ENCODE measurements at regions not wholly inside any gene's neighbourhood (a gene's known extent, or its start where the extent isn't known, plus 50 kb on each side); places are given as distances from the start of the nearest gene placed in this dataset.

DNA sequence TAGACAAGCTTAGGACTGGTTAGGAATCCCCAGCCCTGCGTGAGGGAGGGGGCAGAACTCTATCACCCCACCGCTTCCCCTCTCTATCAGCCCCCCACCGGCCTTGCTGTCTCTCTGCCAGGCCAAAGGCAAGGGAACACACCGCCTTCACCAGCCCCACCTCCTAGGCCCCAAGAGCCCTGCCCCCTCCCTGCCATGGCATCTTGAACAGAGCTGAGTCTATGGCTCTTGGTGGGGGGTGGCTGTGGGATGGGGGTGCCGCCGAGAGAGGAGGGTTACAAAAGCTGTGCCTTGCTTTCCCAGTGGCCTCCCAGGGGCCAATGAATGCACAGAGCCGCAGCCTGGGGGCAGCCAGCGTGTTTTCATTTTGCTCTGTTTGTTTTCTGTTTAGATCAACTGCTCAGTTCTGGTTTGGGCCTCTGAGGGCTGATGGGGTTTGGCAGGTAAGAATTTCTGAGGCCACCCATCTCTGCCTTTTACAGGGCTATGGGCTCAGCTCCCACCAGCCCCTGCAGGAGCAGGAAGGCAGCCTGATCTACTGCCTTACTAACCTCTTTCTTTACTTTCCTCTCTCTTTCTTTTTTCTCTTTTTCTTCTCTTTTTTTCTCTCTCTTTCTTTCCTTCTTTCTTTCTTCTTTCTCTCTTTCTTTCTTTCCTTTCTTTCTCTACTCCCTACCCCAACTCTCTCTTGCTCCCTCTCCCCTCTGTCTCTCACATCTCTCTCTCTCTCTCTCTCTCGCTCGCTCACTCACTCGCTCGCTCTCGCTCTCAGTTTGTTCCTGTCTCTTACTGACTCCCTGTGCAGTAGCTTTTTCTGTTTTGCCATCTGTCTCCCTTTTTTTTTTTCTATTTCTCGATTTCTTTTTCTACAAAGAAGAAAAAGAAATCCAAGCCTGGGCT is 128.3 kb downstream of the PJA1 start (continued):
- TF ChIP-seq ESRRA (IDR thresholded peaks at IDR 0.05; ENCODE audit: low read length) (no peak), CBFB (IDR thresholded peaks at IDR 0.05; ENCODE audit: low read depth) (no peak)

DNA sequence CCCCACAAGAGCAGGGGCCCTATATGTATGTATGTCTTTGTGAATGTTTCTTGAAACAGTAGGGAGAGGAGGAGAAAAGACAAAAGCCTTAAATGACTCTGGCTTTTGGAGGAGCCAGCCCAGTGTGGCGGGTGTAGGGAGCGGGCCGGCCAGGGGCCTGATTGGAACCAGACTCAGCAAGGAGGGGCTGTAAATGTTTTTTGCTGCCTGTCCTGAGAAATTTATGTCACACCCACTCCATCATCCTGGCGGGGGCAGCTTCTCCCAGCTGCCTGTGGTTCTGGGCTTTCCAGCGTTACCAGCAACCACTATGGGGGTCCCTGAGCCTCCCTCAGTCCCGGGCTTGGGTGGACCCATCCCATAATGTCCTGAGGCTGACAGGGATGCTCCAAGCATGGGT is 130.8 kb downstream of the PJA1 start:
- no peaks in the 10 kb centered on the region for H3K9me3 ChIP-seq (replicated peaks; ENCODE audit: control insufficient read depth, insufficient read depth, low read length)
- no peak overlapping the region for H3K9ac ChIP-seq (ENCODE audit: control insufficient read depth, insufficient read depth, low read length)
- in situ Hi-C loops (cut with MboI) = no loop called here
- no peak overlapping the region for H3K4me3 ChIP-seq
- no peaks in the 10 kb centered on the region; a peak in 1 of 4 replicates for H3K27me3 ChIP-seq (replicated peaks in 1 of 2; ENCODE audit: control insufficient read depth in 2 of 2, insufficient read depth in 2 of 2, low read length in 1 of 2)
- ATAC-seq = no peak
- BruUV-seq (replicated peaks) = no TSS peak
- no peak overlapping the region for H2AFZ ChIP-seq (ENCODE audit: control insufficient read depth, low read depth, low read length)
- no peaks in the 10 kb centered on the region for H3K79me2 ChIP-seq (ENCODE audit: control insufficient read depth, insufficient read depth, low read length)
- CTCF ChIA-PET = no interaction called here
- RAD21 ChIA-PET (ENCODE audit: unreplicated experiment) = no interaction called here
- 41% methylated on average over 6 of the region's 6 CpGs for WGBS (ENCODE audit: insufficient coverage, insufficient replicate concordance, low lambda C conversion rate, missing lambda C conversion rate)
- SMC1A ChIA-PET (ENCODE audit: uncharacterized antibody, unreplicated experiment) = no interaction called here
- H3K4me1 ChIP-seq (ENCODE audit: control insufficient read depth, insufficient read depth, low read length) = no peaks in the 10 kb centered on the region
- no peak overlapping the region for H3K27ac ChIP-seq (ENCODE audit: control insufficient read depth, insufficient read depth)
- TF ChIP-seq EED (IDR thresholded peaks at IDR 0.05; ENCODE audit: low read depth) (no peak), KLF5 (IDR thresholded peaks at IDR 0.05; ENCODE audit: partially characterized antibody) (no peak)
- TF ChIP-seq, protein P1, sequence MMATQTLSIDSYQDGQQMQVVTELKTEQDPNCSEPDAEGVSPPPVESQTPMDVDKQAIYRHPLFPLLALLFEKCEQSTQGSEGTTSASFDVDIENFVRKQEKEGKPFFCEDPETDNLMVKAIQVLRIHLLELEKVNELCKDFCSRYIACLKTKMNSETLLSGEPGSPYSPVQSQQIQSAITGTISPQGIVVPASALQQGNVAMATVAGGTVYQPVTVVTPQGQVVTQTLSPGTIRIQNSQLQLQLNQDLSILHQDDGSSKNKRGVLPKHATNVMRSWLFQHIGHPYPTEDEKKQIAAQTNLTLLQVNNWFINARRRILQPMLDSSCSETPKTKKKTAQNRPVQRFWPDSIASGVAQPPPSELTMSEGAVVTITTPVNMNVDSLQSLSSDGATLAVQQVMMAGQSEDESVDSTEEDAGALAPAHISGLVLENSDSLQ (IDR thresholded peaks at IDR 0.05) = no peak
- TF ChIP-seq, protein P2, sequence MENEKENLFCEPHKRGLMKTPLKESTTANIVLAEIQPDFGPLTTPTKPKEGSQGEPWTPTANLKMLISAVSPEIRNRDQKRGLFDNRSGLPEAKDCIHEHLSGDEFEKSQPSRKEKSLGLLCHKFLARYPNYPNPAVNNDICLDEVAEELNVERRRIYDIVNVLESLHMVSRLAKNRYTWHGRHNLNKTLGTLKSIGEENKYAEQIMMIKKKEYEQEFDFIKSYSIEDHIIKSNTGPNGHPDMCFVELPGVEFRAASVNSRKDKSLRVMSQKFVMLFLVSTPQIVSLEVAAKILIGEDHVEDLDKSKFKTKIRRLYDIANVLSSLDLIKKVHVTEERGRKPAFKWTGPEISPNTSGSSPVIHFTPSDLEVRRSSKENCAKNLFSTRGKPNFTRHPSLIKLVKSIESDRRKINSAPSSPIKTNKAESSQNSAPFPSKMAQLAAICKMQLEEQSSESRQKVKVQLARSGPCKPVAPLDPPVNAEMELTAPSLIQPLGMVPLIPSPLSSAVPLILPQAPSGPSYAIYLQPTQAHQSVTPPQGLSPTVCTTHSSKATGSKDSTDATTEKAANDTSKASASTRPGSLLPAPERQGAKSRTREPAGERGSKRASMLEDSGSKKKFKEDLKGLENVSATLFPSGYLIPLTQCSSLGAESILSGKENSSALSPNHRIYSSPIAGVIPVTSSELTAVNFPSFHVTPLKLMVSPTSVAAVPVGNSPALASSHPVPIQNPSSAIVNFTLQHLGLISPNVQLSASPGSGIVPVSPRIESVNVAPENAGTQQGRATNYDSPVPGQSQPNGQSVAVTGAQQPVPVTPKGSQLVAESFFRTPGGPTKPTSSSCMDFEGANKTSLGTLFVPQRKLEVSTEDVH (IDR thresholded peaks at IDR 0.05; ENCODE audit: low read depth, partially characterized antibody) = no peak
- no peaks in the 10 kb centered on the region for H3K36me3 ChIP-seq (ENCODE audit: control insufficient read depth in 2 of 2, insufficient read depth in 2 of 2, low read length in 1 of 2)
- H3K4me2 ChIP-seq (ENCODE audit: control insufficient read depth, insufficient read depth) = no peak overlapping the region
- H4K20me1 ChIP-seq (ENCODE audit: control insufficient read depth, insufficient read depth) = no peaks in the 10 kb centered on the region
- FAIRE-seq = no peak
- no peak for DNase-seq (ENCODE audit: low read depth, low spot score)
- intact Hi-C loops (cut with micrococcal nuclease; ENCODE audit: unreplicated experiment) = no loop called here
- POLR2A ChIA-PET = no interaction called here

All from GM12878 (cell line).